Coronary artery (tissue), 2 donors: ENCODE measurements at regions not wholly inside any gene's neighbourhood (a gene's known extent, or its start where the extent isn't known, plus 50 kb on each side); places are given as distances from the start of the nearest gene placed in this dataset.

ENCODE experiments used
- DNase-seq: peaks from one replicate; pipeline ENCODE4 v3.0.0-alpha.2; 2017; ENCODE audit warnings: low spot score
- H3K27ac ChIP-seq, 2 donors: fragments of 200-600 bp; sonication (generic); one replicate each; pipeline ENCODE4 v1.5.1; 2016 to 2019
- H3K4me3 ChIP-seq: fragments of 200-600 bp; sonication (generic); 2 replicates; pipeline ENCODE4 v1.5.1; 2016; ENCODE audit warnings: mild to moderate bottlenecking, moderate library complexity
- CTCF ChIP-seq: fragments of 200-600 bp; sonication (generic); IDR thresholded peaks from one replicate; pipeline ENCODE4 v1.5.1; 2019; ENCODE audit warnings: antibody characterized with exemption

- no peak for DNase-seq
- Histone ChIP-seq H3K4me3 (no peak overlapping the region), H3K27ac (no peak overlapping the region)
- TF ChIP-seq CTCF: no peak
Measured at GRCh38 chr10:85445702-85446101, 920.9 kb downstream of the GRID1 start.

- H3K27ac ChIP-seq: no peak overlapping the region
- no peak overlapping the region for H3K4me3 ChIP-seq
- no peak for DNase-seq
- no peak for TF ChIP-seq CTCF
Measured at GRCh38 chr10:85446827-85447226, 919.8 kb downstream of the GRID1 start.

- no peak for DNase-seq
- Histone ChIP-seq H3K4me3 (no peak overlapping the region), H3K27ac (no peak overlapping the region)
- no peak for TF ChIP-seq CTCF
Measured at GRCh38 chr10:85447690-85448089, 918.9 kb downstream of the GRID1 start.

GRCh38 chr10:85448716-85449115 lies 917.9 kb downstream of the GRID1 start:
- TF ChIP-seq CTCF: no peak
- no peak for DNase-seq

GRCh38 chr10:85454386-85454785 lies 912.2 kb downstream of the GRID1 start:
- H3K27ac ChIP-seq: no peak overlapping the region
- no peak for DNase-seq
- H3K4me3 ChIP-seq: no peak overlapping the region
- no peak for TF ChIP-seq CTCF

More at GRCh38 chr10:85448716-85449115, 917.9 kb downstream of the GRID1 start:
- no peak overlapping the region for H3K27ac ChIP-seq
- no peak overlapping the region for H3K4me3 ChIP-seq

- no peak for DNase-seq
- Histone ChIP-seq H3K27ac (no peak overlapping the region), H3K4me3 (no peak overlapping the region)
- no peak for TF ChIP-seq CTCF
Measured at GRCh38 chr10:85457191-85457590, 909.4 kb downstream of the GRID1 start.

- DNase-seq: no peak
Measured at GRCh38 chr10:85458324-85458723, 908.3 kb downstream of the GRID1 start.

More at GRCh38 chr10:85458324-85458723, 908.3 kb downstream of the GRID1 start:
- no peak for TF ChIP-seq CTCF
- H3K4me3 ChIP-seq: no peak overlapping the region
- no peak overlapping the region for H3K27ac ChIP-seq
